ENCODE measurements at regions not wholly inside any gene's neighbourhood (a gene's known extent, or its start where the extent isn't known, plus 50 kb on each side); places are given as distances from the start of the nearest gene placed in this dataset.

GRCh38 chr4:42341518-42342026 lies 55.7 kb upstream of the SHISA3 start:
- no peak for TF ChIP-seq POLR2AphosphoS5 (IDR thresholded peaks at IDR 0.05; ENCODE audit: low read depth, low read length)
- TF ChIP-seq RAD21 (IDR thresholded peaks at IDR 0.05; ENCODE audit: low read depth), result no peak
- TF ChIP-seq CTCF (IDR thresholded peaks at IDR 0.05 in 2 of 3, conservative IDR thresholded peaks at IDR 0.05 in 1 of 3; ENCODE audit: borderline replicate concordance in 1 of 3, insufficient read depth in 1 of 3, low read depth in 2 of 3, low read length in 2 of 3), result no peak
- no peak for TF ChIP-seq POLR2A (IDR thresholded peaks at IDR 0.05; ENCODE audit: borderline replicate concordance, extremely low read depth, insufficient read depth, insufficient read length)
- TF ChIP-seq EZH2phosphoT487 (IDR thresholded peaks at IDR 0.05; ENCODE audit: borderline replicate concordance), result no peak
- TF ChIP-seq EZH2 (IDR thresholded peaks at IDR 0.05), result no peak
- TF ChIP-seq ZNF274 (IDR thresholded peaks at IDR 0.05; ENCODE audit: low read depth, low read length), result no peak
- no peak for TF ChIP-seq REST (IDR thresholded peaks at IDR 0.05; ENCODE audit: low read depth)
- TF ChIP-seq ATF3 (IDR thresholded peaks at IDR 0.05), result no peak

Data from HCT116 (cell line).